ENCODE measurements at regions not wholly inside any gene's neighbourhood (a gene's known extent, or its start where the extent isn't known, plus 50 kb on each side); places are given as distances from the start of the nearest gene placed in this dataset.

- TF ChIP-seq CREM (CRISPR knock-in tag; IDR thresholded peaks at IDR 0.05): no peak
- no peak for TF ChIP-seq ZNF121 (CRISPR knock-in tag; IDR thresholded peaks at IDR 0.05)
- no peak for TF ChIP-seq CTCF (IDR thresholded peaks at IDR 0.05)
- TF ChIP-seq USF2 (CRISPR knock-in tag; IDR thresholded peaks at IDR 0.05): no peak
- no peak for TF ChIP-seq TCF7 (CRISPR knock-in tag; IDR thresholded peaks at IDR 0.05; ENCODE audit: low read depth)
- no peak for TF ChIP-seq CREB1 (CRISPR knock-in tag; IDR thresholded peaks at IDR 0.05)
- TF ChIP-seq ELF4 (CRISPR knock-in tag; IDR thresholded peaks at IDR 0.05; ENCODE audit: low read depth): no peak
- TF ChIP-seq IRF2 (CRISPR knock-in tag; IDR thresholded peaks at IDR 0.05; ENCODE audit: borderline replicate concordance, low read depth): no peak
- TF ChIP-seq USF1 (CRISPR knock-in tag; IDR thresholded peaks at IDR 0.05): no peak
- TF ChIP-seq IRF1 (CRISPR knock-in tag; IDR thresholded peaks at IDR 0.05): no peak
These were observed 740.7 kb downstream of the TNS3 start for GRCh38 chr7:46841248-46841647.
